Epithelial cell of esophagus (primary cell): ENCODE measurements at regions not wholly inside any gene's neighbourhood (a gene's known extent, or its start where the extent isn't known, plus 50 kb on each side); places are given as distances from the start of the nearest gene placed in this dataset.

Experiments used
- DNase-seq: peaks from one replicate; pipeline ENCODE4 v3.0.0; 2010; ENCODE audit warnings: low read depth
- H3K4me3 ChIP-seq: 2 replicates; pipeline ENCODE4 v1.5.1; 2011; ENCODE audit warnings: mild to moderate bottlenecking, low read length, control low read depth
- TF ChIP-seq, protein P1 (sequence below): IDR thresholded peaks from 2 replicates; pipeline ENCODE4 v1.5.1; 2011; ENCODE audit warnings: low read depth, mild to moderate bottlenecking, low read length, control low read depth, inconsistent platforms; ENCODE audit not compliant: insufficient read depth; ENCODE audit errors: missing control alignments

DNA sequence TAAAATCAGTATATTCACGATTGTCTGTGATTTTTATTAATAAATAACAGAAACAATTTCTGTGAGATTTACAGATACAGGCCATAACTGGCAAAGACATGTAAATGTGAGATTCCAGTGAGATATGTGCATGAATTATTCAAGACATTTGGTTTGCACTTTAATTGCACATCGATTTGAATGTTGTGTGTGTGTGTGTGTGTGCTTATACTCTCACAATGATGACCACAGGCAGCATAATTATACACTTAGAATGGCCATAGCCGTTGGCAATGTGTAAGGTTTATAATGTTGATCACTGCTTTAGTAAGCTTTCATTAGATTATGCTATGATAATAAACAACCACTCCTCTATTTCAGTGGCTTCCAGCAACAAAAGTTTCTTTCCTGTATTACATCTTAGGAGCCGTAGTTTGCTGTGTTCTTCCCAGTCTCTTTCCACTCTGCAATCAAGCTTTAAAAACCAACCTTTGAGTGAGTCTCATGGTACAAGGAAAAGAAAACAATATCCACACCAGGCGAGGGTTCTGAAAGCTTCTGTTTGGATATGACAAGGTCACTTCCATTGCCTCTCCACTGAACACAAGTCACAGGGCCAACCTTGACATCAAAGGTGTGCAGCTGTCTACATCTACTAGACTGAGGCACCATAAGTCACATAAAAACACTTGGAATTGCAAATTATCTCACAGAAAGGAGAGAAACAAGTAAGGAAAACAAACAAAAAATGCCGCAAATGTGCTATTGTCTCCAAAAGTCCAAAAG, 897.7 kb downstream of the RAB28 start:
- no peak overlapping the region for H3K4me3 ChIP-seq
- TF ChIP-seq, protein P1, sequence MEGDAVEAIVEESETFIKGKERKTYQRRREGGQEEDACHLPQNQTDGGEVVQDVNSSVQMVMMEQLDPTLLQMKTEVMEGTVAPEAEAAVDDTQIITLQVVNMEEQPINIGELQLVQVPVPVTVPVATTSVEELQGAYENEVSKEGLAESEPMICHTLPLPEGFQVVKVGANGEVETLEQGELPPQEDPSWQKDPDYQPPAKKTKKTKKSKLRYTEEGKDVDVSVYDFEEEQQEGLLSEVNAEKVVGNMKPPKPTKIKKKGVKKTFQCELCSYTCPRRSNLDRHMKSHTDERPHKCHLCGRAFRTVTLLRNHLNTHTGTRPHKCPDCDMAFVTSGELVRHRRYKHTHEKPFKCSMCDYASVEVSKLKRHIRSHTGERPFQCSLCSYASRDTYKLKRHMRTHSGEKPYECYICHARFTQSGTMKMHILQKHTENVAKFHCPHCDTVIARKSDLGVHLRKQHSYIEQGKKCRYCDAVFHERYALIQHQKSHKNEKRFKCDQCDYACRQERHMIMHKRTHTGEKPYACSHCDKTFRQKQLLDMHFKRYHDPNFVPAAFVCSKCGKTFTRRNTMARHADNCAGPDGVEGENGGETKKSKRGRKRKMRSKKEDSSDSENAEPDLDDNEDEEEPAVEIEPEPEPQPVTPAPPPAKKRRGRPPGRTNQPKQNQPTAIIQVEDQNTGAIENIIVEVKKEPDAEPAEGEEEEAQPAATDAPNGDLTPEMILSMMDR: no peak
- DNase-seq: no peak

DNA sequence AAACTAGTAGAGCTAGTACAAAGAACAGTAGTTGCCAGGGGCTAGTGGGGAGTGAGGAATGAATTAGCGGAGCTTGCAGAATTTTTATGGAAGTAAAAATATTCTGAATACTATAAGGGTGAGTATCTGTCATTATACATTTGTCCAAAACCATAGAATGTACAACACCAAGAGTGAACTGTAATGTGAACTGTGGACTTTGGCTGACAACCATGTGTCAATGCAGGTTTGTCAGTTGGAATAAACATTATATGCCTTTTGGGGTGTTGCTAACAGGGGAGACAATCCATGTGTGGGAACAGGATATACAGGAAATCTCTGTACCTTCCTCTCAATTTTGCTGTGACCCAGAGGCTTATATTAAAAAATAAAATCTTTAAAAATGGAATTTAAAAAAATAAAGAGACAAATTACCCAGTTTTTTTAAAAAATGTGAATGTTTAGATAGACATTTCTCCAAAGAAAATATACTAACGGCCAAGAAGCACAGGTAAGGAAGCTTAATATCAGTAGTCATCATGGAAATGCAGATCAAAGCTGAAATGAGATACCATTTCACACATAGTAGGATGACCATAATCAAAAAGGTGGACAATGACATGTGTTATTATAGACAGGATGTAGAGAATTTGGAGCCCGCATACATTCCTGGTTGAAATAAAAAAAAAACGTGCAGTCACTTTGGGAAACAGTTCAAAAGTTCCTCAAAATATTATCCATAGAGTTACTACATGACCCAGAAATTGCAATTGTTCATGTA, 899.8 kb downstream of the RAB28 start:
- DNase-seq: no peak
- no peak overlapping the region for H3K4me3 ChIP-seq
- TF ChIP-seq, protein P1: no peak

DNA sequence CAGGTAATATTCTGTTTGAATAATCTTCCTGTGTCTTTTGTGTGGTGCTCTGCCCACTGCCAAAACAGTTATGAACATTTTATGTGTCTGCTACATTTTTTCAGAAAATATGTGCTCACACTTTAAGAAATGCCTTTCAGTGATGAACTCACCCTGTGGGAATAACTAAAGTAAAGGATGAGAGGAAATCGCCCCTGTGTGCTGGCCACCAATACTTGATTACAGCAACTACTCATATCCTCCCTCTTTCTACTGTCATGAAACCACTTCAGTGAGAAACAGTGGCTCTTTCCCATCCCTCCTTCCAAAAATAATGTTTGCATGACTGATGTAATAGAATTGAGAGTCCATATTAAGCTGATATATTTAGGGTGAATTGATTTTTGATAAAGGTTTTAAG, 900.9 kb downstream of the RAB28 start:
- TF ChIP-seq, protein P1: no peak
- no peak for DNase-seq
- H3K4me3 ChIP-seq: no peak overlapping the region

DNA sequence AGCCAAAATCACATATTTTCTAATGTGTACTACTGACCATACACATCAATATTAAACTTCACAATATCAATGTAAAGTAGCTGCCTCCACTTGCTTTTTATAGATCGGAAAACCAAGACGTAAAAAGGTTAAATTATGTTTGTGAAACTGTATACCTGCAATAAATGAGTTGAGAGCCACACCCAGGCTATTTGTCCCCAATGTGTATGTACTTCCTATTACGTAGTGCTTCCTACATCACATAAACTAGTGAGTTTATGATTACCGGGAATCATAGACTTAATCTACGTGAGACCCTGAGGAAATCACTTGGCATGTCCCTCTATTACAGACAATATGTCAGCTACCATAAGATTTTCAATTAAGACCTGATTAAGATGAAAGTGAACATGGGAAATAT, 903.4 kb downstream of the RAB28 start:
- H3K4me3 ChIP-seq: no peak overlapping the region
- TF ChIP-seq, protein P1: no peak
- DNase-seq: no peak

DNA sequence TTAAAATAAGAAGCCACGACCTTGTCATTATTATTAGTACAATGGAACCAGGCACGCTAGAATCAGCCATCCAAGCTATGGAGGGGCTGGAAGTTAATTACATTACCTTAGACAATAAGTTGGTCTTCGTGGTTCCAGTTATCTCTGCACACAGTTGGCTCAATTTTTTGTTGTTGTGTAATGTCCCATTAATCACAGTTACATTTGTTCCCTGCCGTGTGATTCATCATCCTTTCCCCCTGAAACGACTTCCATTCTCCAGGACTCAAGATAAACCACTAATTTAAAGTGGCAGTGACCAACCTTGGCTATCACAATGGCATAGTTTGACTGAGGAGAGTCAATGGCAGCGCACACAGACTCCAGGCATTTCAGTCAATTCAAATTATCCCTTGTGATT, 905.0 kb downstream of the RAB28 start:
- TF ChIP-seq, protein P1: no peak
- H3K4me3 ChIP-seq: no peak overlapping the region
- no peak for DNase-seq

DNA sequence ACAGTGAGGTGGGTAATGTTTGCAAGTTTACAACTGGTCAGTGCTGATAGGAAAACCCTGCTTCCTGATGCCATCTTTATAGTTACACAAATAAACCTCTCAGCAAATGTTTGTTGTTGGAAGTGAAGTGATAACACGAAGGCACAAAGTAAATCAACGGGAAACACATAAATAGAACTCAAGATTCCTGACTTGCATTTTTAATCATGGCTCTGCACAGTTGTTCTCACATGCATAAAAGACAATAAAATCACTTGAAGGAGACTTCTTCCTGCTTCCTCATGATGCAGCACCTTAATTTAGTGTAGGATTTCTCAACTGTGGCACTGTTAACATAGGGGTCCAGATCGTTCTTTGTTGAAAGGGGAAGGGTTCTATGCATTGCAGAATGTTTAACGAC, 907.7 kb downstream of the RAB28 start:
- DNase-seq: no peak
- no peak overlapping the region for H3K4me3 ChIP-seq
- TF ChIP-seq, protein P1: no peak
